Right renal pelvis (tissue), 4 donors: ENCODE measurements at regions not wholly inside any gene's neighbourhood (a gene's known extent, or its start where the extent isn't known, plus 50 kb on each side); places are given as distances from the start of the nearest gene placed in this dataset.

Source experiments
- DNase-seq, 4 donors: peaks; one replicate each; pipeline ENCODE4 v3.0.0-alpha.2; 2013; ENCODE audit warnings: low read depth in 4 of 4, low spot score in 3 of 4, missing footprints in 1 of 4

DNA sequence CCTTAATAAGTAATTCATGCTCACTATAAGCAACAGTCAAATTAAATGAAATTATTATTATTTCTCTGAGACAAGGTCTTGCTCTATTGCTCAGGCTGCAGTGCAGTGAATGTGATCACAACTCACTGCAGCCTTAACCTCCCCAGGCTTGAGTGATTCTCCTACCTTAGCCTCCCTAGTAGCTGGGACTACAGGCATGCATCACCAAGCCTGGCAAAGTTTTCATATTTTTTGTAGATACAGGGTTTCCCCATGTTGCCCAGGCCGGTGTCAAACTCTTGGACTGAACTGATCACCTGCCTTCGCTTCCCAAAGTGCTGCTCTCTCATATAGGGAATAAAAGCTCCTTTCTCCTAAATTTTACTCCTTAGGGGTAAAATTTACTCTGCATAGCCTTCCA lies 74.9 kb upstream of the GAREM1 start:
- DNase-seq = no peak

DNA sequence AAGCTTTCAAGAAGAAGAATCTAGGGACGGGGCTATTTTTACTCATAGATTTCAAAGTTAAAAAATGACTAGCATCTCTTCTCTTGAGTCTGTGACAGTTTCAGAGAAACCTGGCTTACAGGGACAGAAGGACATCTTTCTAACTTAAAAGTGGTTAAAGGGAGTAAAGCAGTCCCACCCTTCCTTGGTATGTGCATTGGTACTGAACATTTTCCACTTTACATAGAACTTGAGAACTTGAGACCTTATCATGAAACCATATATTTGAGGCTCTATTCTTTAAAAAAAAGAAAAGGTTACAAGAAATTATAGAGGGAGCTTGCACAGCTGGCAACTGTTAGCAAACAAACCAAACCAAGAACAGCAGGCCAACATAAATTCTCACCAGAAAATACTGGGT lies 73.4 kb upstream of the GAREM1 start:
- DNase-seq = no peak

DNA sequence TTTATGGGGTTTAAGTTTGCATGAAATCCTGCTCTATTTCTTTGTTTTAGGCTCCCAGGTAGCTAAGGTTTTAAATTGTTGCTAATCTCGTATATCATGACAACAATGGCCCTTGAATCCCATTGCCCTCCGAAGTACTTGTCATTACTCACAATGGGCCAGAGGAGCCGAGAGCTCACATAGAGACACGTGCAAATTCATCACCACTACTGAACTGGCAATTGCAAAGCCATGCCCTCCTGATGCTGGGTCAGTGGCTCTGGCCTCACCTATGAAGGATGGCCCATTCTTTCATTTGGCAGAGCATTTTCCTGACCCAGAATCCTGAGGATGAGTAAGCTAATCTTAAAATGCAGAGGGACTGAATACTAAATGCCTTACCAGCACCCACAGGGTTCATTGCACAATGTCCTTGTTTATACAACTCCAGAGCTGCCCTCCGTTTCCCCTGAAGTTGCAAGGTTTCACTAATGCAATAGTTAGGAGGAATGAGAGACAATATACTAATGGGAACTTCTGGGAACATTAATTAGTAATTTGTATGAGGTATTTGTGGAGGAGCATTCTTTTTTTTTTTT lies 71.6 kb upstream of the GAREM1 start:
- DNase-seq = peak in 1 of 4 donors; percentile 2

DNA sequence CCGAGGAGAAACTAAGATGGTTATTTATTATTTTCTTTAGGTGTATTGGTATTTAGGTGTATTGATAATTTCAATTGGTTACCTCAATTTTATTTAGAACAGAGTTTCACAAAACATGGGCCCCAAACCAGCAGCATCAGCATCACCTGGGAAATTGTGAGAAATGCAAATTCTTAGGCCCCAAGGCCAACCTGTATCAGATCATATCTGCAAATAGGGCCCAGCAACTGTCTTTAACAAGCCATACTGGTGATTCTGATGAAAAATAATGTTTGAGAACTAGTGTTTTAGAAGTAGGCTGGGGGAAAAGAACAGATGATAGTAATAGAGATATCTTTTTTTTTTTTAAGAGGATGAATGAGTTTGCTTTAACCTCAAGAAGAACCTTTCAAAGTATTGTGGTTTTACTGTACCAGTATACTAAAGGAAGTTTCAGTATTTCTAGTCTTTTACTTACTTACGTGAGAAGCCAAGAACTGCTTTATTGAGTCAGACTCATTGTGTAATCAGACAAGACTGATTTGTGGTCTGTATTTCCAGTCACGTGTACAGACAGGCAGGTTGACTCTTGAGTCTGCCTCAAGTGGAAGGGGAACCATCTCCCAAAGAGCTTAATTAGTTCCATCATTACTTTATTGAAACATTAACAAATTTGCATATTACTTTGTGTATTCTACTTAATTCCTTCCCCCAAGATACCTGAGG lies 60.4 kb upstream of the GAREM1 start:
- no peak for DNase-seq

DNA sequence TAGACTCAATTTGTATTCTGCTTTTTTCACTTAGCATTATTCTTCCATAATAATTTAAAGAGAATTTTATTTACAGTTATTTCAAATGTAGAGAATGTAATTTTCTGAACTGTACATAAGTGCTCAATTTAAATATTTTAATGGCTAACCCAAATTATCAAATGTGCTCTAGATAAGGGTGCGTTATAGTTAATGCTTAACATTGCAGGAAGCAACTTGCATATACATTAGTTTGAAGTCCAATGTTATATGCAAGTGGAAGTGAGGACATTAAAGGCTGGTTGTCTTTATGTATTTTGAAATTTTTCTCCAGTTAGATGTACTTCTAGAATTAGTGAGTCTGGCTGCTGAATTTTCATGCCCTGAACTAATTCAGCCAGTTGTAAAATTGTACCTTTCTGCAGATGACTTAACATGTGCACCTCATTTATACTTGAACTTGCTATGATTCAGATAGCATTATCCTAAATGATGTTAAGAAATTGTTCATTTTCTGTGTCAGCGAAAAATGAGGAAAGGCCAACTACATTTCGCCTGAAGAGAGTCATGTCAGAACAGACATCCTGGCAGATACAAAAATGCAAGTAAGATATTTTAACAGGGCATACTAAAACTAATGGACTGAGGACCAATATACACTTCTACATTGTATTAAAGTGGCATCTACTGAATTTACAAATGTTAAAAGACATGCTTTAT lies 59.2 kb upstream of the GAREM1 start:
- no peak for DNase-seq

DNA sequence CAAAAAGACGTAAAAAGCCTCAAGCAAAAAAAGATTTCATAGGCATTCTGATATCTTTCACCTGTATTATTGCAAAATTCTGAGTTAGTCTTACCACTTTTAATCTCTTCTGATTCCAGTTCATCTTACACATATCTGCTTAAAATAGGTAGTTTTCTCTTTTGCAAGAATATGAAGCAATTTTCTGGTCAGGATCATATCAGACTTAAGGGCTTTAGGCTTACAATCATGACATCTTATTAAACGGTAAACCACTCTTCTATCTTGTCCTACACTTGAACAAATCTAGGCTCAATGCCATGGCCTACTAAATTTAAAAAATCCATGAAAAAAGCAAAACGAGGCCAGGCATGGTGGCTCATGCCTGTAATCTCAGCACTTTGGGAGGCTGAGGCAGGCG lies 50.1 kb upstream of the GAREM1 start:
- no peak for DNase-seq
